Stimulated activated CD4-positive, alpha-beta T cell treated with anti-CD3 and anti-CD28 coated beads, Interleukin-12 subunit alpha, Interleukin-12 subunit beta, amount 100 ng/mL, for 48 hours (primary cell): ENCODE measurements at regions not wholly inside any gene's neighbourhood (a gene's known extent, or its start where the extent isn't known, plus 50 kb on each side); places are given as distances from the start of the nearest gene placed in this dataset.

Experiments
- DNase-seq, 3 donors: peaks; one replicate each; pipeline ENCODE4 v3.0.0-alpha.2; 2020; ENCODE audit warnings: low read depth in 2 of 3, low spot score in 1 of 3

DNA sequence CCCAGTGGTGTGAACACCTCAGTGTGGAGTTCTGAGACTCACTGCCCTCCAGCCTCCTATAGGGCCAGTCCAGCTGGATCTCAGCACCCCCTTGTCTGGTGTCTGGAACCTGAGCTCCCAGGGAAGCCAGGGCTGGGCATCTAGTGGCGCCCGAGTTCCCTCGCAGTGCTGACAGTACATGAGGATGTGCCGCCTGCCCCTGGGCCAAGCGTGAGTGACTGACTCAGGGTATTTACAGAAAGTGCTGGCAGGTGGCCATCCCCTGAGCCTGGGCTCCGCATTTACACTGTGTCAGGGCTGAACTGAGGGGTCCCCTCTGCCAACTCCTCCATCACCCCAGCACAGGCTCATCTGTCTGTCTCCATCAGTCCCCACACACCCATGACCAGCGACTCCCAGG lies 185.3 kb downstream of the BRD1 start:
- no peak for DNase-seq

DNA sequence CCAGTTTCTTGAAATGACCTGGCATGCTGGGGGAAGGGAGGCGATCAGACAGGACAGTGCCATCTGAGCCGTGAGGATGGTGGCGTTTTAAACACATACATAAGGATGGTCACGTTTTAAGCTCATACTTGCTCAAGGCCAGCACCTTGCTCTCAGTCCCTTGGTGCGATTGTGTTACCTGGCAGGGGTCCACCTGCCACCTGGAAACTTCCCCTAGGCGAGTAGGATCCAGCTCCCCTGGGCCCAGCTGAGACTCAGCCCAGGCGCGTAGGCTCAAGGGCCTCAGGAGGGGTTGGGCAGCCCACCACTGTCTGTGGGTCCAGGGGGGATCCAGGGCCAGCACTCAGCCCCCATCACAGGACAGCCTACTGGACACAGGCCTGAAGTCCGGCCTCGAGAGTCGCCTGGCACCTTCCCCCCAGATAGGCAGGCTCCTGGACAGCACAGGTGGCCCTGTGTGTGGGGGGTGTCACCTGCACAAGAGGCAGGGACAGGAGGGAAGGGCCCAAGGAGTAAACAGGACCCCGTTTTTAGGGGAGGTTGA lies 185.8 kb downstream of the BRD1 start:
- DNase-seq = no peak

DNA sequence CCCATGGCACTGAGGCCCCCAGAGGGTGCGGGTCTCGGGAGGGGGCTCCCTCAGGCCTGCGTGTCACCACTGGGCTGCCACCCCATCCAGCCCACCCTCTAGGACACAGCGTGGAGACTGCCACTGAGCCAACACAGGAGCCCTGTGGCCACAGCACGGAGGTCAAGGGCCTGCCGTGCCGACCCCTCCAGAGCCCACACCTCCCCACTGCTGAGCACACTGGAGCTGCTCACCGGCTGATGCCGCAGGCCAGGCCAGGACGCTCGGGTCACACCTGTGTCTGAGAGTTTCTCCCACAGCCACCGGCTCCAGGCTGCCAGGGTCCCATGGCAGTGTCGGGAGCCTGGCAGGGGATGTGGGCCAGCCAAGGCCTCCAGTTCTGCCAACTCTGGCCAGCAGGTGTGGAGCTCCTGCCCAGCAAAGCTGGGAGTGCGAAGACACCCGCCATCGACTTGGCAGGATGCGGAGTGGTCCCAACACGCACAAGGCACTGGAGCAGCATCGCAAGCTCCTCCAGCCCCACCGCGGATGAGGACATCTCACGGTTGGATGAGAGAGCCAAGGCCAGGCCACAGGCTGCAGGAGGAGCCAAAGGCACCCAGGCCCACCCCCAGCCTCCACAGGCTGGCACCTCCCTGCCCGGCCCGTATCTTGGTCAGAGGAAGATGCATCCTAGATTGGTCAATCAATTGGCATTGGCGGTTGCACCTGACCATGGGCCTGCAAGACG lies 187.1 kb downstream of the BRD1 start:
- DNase-seq = no peak

DNA sequence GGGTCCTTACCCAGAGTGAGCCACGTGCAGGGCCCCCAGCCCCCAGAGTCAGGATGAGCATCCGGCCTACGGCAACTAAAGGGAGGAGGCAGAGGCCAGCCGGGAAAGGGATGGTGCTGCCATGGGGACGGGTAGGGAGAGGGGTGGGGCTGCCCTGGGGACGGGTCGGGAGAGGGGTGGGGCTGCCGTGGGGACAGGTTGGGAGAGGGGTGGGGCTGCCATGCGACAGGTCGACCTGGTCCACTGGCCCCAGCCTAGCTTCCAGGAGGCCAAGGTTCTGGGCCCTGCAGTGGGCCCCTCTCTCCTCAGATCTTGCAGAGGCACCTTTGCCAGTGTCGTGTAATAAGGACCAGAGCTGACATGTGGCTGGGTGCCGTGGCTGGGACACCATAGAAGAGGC lies 187.7 kb downstream of the BRD1 start:
- no peak for DNase-seq

DNA sequence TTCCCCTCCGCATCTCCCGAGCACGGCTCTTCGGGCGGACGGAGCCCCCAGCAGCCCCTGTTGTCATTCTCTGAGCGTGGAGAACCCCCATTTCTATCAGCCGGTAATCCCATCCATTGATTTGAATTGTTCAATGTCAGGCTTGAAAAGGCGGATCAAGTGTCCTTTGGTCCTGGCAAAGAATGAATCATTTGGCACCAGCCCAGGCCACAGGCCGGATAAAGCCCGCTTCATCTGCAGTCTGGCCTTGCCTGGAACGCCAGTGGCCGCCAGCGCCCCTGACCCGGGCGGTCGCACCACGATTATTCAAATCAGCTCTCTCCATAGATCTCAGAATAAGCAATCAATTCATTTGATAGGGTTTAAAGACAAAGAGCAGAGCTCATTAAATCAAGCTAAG lies 188.9 kb downstream of the BRD1 start:
- DNase-seq = no peak

DNA sequence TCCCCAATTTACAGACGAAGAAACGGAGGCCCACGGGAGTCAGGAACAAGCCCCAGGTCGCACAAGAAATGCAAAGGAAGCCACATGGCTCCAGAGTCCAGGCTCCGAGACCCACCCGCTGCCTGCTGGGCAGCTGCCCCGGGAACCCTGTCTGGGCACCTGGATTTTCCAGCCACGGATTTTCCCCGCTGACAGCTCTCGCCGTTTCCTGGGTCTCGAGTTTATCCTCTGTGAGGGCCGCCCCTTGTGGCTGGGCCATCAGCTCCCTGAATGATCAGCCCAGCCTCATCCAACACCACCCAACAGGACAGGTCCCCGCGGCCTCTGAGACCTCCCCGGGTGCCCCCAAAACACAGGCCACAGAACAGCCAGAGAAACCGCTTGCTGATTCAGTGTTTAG lies 189.7 kb downstream of the BRD1 start:
- no peak for DNase-seq

DNA sequence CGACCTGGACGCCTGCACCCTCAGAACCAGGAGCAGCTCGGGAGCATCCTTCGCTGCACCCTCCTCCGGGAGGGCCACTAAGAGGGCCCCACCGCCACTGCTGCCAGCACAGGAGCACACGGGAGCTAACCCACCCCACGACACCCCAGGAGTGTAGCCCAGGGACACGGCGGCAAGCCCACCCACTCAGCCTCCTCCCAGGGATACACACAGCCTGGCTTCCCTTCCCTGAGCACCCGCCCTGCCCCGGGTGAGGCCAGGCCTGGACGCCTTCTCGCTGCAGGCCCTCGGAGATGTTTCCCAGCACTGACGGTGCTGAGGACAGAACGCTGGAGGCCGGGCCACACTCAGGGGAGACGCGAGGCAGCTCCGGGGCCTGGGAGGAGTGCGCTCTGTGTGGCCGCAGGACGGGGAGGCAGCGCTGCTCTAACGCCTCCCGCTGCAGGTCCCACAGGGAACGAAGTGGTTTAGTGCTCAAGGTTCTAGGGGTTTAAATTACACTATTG lies 190.4 kb downstream of the BRD1 start:
- DNase-seq = no peak

DNA sequence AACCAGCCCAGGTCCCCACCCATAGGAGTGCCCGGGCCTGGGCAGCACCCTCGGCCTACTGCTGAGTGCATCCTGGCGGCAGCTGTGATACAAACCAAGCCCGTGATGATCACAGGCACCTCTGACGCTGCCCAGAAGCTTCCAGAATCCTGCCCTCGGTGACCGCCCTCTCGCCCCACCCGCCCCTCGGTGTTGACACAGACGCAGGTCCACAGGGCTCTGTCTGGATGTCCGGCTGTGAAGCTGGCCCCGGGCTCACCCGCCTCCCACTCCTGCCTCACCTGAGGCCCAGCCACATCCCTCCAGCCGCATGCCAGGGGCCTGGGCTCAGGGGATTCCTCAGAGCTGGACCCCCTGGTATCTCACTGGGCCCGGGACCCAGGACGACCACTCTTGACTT lies 191.0 kb downstream of the BRD1 start:
- no peak for DNase-seq

DNA sequence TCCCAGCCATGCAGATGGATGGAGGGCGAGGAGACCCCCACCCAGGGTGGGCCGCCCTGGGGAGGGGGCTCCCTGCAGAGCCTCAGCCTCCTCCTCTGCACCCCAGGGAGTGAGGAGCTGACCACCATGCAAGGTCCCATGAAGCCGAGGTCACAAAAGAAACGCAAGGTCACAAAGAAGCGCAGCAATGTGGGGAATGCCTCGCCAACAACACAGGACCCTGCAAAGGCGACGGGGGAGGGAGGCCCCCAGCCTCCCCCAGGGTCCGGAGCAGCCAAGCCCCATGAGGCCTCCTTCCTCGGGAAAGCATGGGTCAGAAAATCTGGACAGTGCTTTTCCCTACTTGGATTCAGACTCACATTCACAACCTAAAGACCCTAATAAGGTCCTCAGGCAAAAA lies 191.5 kb downstream of the BRD1 start:
- DNase-seq = no peak

DNA sequence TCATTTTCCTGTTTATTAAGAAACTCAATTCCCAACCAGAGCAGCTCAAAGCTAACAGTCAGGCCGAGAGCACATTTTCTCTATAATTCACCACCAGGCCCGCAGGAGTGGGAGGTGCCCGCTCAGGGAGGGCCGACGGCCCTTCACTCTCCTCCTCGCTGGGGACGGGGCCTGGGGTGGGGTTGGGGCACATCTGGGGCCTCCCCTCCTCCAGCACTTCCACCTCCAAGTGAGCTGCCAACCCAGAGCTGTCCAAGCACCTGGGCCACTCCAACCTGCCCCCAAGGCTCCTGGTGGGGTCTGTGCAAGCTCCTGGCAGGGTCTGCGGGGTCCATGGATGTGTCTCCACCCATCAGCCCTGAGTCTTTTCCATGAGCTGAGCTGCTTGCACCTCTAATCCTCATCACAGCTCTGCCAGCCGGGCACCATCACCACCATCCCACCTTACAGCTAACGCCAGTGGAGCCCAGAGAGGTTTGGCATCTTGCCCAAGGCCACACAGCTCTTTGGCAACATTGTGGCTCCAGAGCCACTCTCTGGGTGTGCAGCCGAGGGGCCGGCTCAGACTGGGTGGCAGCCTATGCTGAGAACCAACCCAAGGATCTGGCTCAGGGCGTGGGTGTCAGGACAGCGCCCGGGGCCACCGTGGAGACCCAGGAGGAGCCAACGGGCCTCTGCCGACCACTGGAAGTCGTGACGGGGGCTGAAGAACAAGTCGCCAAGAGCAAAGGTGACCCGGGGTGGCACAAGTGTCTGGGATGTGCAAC lies 193.5 kb downstream of the BRD1 start:
- no peak for DNase-seq

DNA sequence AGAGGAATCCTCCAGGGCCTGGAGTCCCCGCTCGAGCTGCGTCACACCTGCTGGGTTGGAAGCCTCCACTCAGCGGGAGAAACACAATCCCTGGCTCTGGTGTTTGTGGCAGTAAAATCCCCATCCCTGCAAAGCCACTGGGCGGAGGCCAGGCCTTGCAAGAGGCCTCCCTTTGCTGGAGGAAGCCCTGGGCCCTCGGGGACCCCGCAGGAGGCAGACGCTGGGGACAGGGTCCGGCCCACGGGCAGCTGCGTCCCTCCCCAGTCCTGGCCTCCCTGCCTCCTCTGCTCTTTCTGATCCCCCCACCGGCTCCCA lies 194.7 kb downstream of the BRD1 start:
- no peak for DNase-seq

DNA sequence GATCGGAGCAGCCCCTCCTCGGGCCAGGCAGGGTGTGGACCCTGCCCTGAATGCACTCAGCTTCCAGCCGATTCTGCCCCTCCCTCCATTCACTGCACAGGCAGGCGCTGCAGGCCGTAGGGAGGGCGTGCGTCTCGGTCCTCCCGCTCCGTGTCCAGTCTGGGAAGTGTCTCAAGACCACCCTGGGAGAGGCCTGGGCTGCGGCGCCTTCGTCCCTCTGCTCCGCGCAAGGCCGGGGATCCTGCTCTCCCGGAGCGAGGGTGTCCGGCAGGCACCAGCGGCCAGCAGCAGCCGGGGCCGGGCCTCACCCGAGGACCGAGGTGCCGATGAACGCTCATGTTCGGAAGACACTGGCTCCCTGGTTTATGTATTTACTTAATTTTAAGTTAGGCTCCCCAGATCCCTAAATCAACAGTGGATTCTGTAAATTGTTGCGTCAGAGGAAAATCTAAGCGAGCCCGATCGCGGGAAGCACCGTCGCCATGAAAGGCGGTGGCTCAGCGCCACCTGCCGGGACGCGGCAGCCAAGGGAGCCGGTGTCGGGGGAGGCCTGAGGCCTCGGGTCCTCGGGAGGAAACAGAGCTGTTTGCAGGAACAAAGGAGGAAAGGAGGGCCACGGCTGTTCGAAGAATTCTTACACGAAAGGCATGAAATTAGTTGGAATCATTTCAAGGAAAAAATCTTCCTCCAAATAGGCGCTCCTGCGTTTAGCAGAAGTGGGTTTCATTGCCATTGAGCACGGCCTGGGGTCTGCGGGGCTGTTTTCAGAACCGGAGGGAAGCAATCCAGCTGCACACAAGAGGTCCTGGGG lies 195.3 kb downstream of the BRD1 start:
- peak in 1 of 3 donors; percentile 5 for DNase-seq

DNA sequence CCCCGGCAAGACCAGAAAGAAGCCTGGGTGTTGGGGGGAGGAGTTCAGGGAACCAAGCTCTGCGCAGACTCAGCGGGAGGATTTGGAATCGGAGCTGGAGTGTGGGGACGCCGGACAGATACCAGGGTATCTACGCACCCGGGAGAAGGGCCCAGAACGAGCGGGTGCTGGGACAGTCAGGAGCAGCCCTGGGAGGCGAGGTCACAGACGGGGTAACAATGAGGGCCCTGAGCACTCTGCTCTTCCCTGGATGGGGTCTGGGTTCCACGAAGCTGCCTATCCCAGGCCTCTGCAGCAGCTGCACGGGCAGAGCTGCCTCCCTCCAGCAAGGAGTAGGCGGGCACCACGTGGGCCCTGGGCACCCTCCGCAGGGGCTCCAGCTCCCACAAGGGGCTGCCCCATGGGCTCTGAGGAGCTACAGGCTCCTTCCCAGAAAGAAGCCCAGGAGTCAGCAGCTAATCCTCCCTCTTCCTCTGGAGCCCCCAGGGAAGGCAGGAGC lies 197.2 kb downstream of the BRD1 start:
- DNase-seq = no peak

DNA sequence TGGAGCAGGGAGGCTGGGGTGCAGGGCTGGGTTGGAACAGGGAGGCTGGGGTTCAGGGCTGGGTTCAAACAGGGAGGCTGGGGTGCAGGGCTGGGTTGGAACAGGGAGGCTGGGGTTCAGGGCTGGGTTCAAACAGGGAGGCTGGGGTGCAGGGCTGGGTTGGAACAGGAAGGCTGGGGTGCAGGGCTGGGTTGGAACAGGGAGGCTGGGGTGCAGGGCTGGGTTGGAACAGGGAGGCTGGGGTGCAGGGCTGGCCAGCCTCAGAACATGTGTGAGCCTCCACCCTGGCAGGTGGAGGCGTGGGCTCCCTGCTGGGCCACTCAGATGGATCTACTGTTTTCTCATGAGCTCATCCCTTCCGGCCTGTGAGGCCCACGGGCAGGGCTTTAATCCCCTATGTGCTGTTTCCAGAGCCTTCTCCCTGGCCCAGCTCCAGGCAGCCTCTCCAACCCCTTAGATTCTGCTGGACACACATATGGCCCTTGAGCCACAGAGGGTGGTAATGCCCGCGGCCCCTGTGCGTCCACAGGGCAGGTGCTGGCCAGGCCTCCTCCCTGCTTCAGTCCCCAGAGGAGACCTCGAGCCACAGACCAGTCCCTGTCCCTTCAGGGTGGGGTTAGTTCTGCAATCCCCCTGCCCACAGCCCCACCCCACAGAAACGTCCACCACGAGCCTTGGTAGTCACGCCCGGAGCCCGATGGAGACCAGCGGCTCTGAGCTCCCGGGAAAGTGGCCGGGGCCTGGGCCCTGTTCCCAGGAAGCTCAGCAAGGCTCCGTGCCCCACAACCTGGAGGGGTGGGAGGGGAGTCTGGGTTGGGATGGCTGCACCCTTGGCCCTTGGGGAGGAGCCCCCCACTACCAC lies 197.9 kb downstream of the BRD1 start:
- no peak for DNase-seq

DNA sequence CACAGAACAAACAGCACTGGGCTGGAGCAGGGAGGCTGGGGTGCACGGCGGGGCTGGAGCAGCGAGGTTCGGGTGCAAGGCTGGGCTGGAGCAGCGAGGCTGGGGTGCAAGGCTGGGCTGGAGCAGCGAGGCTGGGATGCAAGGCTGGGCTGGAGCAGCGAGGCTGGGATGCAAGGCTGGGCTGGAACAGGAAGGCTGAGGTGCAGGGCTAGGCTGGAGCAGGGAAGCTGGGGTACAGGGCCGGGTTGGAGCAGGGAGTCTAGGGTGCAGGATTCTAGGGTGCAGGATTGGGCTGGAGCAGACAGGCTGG lies 198.5 kb downstream of the BRD1 start:
- DNase-seq = no peak

DNA sequence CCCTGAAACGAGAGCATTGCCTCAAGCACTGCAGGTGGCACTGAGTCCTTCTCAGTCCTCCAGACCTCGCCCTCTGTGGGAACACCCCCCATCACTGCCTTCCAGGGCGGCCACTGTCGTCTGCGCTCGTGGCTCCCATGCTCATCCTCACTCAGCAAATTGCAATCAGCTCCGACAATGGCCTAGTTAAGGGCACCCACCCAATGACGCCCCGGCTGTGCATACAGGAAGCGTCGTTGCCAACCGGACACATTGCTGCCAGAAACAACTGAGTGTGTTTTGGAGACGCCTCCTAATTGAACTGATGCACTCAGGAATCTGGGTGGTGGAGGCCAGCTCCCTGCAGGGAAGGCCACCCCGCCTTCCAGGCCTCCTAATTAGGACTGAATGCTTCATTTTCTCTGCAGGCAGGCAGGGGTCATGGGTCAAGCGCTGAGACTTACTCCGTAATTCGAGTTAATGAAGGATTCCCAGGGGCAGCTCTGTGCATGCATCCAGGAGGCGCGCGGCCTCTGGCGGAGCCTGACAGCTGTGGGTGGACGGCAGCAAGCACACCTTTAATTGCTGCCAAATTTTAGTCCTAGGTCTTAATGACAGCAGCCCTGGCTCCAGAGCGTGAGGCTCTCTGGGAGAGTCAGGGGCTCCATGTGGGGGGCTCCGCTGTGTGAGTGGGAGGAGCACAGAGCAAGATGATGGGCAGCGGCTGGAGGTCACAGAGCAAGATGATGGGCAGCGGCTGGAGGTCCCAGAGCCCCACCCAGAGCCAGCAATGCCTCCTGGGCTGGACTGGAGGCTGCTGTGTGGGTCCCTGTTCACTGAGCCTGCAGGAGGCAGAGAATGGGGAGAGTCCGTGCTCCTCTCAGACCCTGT lies 199.0 kb downstream of the BRD1 start:
- DNase-seq = no peak

DNA sequence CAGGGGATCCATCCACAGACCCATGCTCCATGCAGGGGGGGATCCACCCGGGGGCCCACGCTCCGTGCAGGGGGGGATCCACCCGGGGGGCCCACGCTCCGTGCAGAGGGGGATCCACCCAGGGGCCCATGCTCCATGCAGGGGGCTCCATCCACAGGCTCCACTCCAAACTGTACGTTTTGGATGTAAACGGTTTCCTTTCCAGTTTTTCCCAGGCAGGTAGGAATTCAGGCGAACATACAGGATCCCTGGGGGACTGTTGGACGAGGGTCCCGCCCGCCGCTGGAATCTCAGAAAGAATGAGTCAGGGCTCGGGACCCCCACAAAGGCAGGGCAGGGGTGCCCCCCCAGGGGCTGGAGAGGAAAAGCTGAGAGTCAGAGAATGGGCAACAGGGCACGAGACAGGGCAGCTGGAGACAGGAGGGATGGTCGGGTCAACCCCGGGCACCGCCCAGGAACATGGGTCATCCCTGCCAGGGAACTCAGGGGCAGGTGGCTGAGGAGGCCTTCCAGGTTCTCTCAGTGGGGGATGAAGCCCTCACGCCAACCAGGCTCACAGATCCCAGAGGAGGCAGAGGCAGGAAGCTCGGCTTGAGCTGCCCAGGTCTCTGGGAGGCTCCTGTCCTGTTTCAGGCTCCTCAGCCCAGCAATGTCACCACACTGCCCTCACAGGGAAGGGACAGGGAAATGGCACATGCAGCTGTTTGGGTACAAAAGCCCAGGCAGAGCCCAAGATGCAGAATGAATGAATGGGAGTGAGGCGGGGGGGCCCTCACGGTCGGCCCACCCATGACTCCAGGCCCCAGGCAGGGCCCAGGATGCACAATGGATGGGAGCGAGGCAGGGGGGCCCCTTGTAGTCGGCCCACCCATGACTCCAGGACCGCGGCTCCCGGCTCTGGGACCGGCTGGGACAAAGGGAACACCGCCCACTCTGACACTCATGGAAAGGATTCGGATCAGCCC lies 200.2 kb downstream of the BRD1 start:
- DNase-seq = no peak

DNA sequence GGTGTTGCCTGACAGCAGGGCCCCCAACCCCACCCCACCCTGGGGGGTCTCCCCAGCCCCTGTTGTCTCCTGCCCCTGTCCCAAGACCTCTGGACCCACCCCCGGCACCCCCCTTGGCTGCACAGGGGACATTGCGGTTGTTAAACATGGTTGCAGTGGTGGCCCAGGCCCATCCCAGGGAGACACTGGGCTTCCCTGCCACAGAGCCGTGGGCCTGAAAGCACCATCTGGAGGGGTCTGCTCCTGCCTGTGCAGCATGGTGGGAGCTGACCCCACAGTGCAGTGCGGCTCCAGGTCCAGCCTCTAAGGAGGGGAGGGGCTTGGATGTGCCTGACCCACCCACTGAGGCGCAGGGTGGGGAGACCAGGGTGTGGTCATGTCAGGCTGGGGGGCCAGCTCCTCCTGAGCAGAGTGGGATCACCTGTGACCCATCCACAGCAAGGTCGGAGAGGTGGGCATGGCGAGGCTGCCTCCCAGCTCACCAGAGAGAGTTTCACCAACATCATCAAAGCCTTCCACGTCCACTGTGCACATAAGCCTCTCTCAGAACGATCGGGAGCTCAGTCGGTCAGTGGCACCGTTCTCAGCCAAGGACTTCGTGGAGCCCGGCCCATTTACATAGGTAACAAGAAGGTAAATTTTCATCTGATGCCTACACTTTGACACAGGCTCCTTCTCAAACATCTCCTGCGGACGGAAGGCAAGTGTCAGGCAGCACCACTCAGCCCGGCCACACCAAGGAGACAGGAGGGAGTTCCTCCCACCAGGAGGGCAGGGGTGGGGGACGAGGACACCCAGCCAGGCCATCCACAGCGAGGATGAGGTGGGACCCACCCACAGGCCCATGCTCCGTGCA lies 201.1 kb downstream of the BRD1 start:
- no peak for DNase-seq
